HepG2 (cell line): ENCODE measurements at regions not wholly inside any gene's neighbourhood (a gene's known extent, or its start where the extent isn't known, plus 50 kb on each side); places are given as distances from the start of the nearest gene placed in this dataset.

Experiments used
- ATAC-seq: fragments of 200-7000 bp; cut with Tn5 transposase; 3 replicates; pipeline ENCODE4 v1.9.1; 2020; ENCODE audit warnings: mild to moderate bottlenecking, moderate library complexity
- BruUV-seq: library from RNA; stranded (reverse); fragments of 400-500 nt; replicated peaks from 2 replicates; lab custom pipeline; 2021; lab: Mats Ljungman, UMichigan
- CTCF ChIA-PET: fragments of 300-600 bp; formaldehyde crosslinking; extraction: SDS; loops from one replicate; lab custom pipeline; 2021; ENCODE audit warnings: low total read pairs, inconsistent platforms, low intra/inter-chr PET ratio; lab: Yijun Ruan, JAX
- POLR2A ChIA-PET: fragments of 350-600 bp; sonication (Branson Sonifier 250); formaldehyde crosslinking; loops from one replicate; lab custom pipeline; 2020; ENCODE audit warnings: antibody characterized with exemption, inconsistent platforms; lab: Yijun Ruan, JAX
- DNase-seq: peaks from one replicate; pipeline ENCODE4 v3.0.0-alpha.2; 2015; ENCODE audit warnings: low spot score
- FAIRE-seq: peaks from 3 replicates; lab custom pipeline; 2011; peaks lifted over from hg19 to GRCh38; lab: Jason Lieb, UNC
- H2AFZ ChIP-seq: one replicate; pipeline ENCODE4 v1.6.1; 2011; ENCODE audit warnings: low read length, inconsistent platforms
- H3K27ac ChIP-seq: fragments of 300-600 bp; 3 replicates; pipeline ENCODE4 v1.8.0; 2011; ENCODE audit warnings: mixed run types, mild to moderate bottlenecking, mixed read lengths, low read length, inconsistent platforms; ENCODE audit not compliant: insufficient read depth; ENCODE audit errors: extremely low read length
- H3K27me3 ChIP-seq, 2 experiments: fragments of 200-600 bp in 1 of 2; 2 replicates in 1 of 2; 3 replicates in 1 of 2; pipeline versions ENCODE4 v1.6.0 to v1.8.0; 2011; ENCODE audit warnings: low read length in 2 of 2, mild to moderate bottlenecking in 2 of 2, moderate library complexity in 2 of 2, inconsistent platforms in 1 of 2; ENCODE audit not compliant: insufficient read depth in 2 of 2, control insufficient read depth in 1 of 2
- H3K36me3 ChIP-seq, 2 experiments: fragments of 200-600 bp in 1 of 2; replicated peaks in 1 of 2; 2 replicates in 1 of 2; 3 replicates in 1 of 2; pipeline versions ENCODE4 v1.5.1 to v1.8.0; 2011; ENCODE audit warnings: low read length in 2 of 2, inconsistent platforms in 1 of 2; ENCODE audit not compliant: insufficient read depth in 2 of 2, control insufficient read depth in 1 of 2
- H3K4me1 ChIP-seq: 2 replicates; pipeline ENCODE4 v1.5.1; 2012; ENCODE audit warnings: low read length, inconsistent platforms; ENCODE audit not compliant: insufficient read depth
- H3K4me2 ChIP-seq: 2 replicates; pipeline ENCODE4 v1.6.0; 2011; ENCODE audit warnings: low read depth, low read length, inconsistent platforms
- H3K4me3 ChIP-seq, 3 experiments: fragments of 200-600 bp in 1 of 3; sonication (generic), shearing (Covaris generic) in 1 of 3; replicated peaks in 1 of 3; 2 replicates each; pipeline ENCODE4 v1.5.1; 2011 to 2016; ENCODE audit warnings: low read length in 3 of 3, inconsistent platforms in 2 of 3, low read depth in 2 of 3, mild to moderate bottlenecking in 2 of 3, control low read depth in 1 of 3, mixed read lengths in 1 of 3; ENCODE audit not compliant: insufficient read depth in 1 of 3
- H3K79me2 ChIP-seq: one replicate; pipeline ENCODE4 v1.6.1; 2011; ENCODE audit warnings: low read length, inconsistent platforms; ENCODE audit not compliant: insufficient read depth
- H3K9ac ChIP-seq: 2 replicates; pipeline ENCODE4 v1.6.0; 2011; ENCODE audit warnings: mild to moderate bottlenecking, low read depth, low read length, inconsistent platforms; ENCODE audit not compliant: insufficient read depth
- H3K9me3 ChIP-seq: 2 replicates; pipeline ENCODE4 v1.5.1; 2012; ENCODE audit warnings: mild to moderate bottlenecking, low read length
- H4K20me1 ChIP-seq: 2 replicates; pipeline ENCODE4 v1.6.0; 2011; ENCODE audit warnings: inconsistent platforms, mild to moderate bottlenecking, low read length, moderate library complexity; ENCODE audit not compliant: insufficient read depth
- CEBPB ChIP-seq: IDR thresholded peaks from 2 replicates; pipeline ENCODE4 v1.6.1; 2011; ENCODE audit warnings: low read depth, low read length, improper control_type of control experiment, borderline replicate concordance
- GATAD1 ChIP-seq: IDR thresholded peaks from 2 replicates; pipeline ENCODE4 v1.6.1; 2016; ENCODE audit warnings: missing genetic modification reagents, missing compliant biosample characterization
- MTA3 ChIP-seq: sonication (generic); formaldehyde crosslinking; IDR thresholded peaks from 2 replicates; pipeline ENCODE4 v1.4.0; 2020; ENCODE audit warnings: missing genetic modification reagents
- NR2F6 ChIP-seq, 2 experiments: IDR thresholded peaks; 2 replicates each; pipeline ENCODE4 v1.6.1; 2016; ENCODE audit warnings: antibody characterized with exemption in 1 of 2, mild to moderate bottlenecking in 1 of 2
- SIN3A ChIP-seq: IDR thresholded peaks from 2 replicates; pipeline ENCODE4 v1.6.1; 2011; ENCODE audit warnings: low read depth, mild to moderate bottlenecking, control low read depth, low read length, borderline replicate concordance
- TMF1 ChIP-seq: sonication (generic); formaldehyde crosslinking; IDR thresholded peaks from 2 replicates; pipeline ENCODE4 v1.8.1; 2022; ENCODE audit warnings: low read depth, missing genetic modification reagents
- ZNF260 ChIP-seq: sonication (generic); formaldehyde crosslinking; IDR thresholded peaks from 2 replicates; pipeline ENCODE4 v1.4.0; 2020; ENCODE audit warnings: missing genetic modification reagents, low read depth, mild to moderate bottlenecking, borderline replicate concordance
- ZNF788 ChIP-seq: sonication (generic); formaldehyde crosslinking; IDR thresholded peaks from 2 replicates; pipeline ENCODE4 v1.5.0; 2020; ENCODE audit warnings: mild to moderate bottlenecking, missing genetic modification reagents, borderline replicate concordance
- WGBS: methylation state at CpG from one replicate; pipeline ENCODE4 v1.1.6; 2017; ENCODE audit warnings: low lambda C conversion rate; 5-methylcytosine and 5-hydroxymethylcytosine counted together
- in situ Hi-C: cut with HindIII; loops from 2 replicates; pipeline ENCODE4 v1.10.0; 2017; ENCODE audit warnings: low pct_unique_long_range_greater_than_20kb; ENCODE audit not compliant: extremely low pct_ligation_motif_present
- intact Hi-C: fragments of 100-400 bp; cut with micrococcal nuclease; formaldehyde crosslinking; loops from one replicate; pipeline ENCODE4 v1.10.0; 2022; ENCODE audit not compliant: unreplicated experiment
- TF ChIP-seq, protein P1 (sequence below): sonication (generic); formaldehyde crosslinking; IDR thresholded peaks from 2 replicates; pipeline ENCODE4 v1.5.1; 2020; ENCODE audit warnings: missing genetic modification reagents, mild to moderate bottlenecking, borderline replicate concordance
- TF ChIP-seq, protein P2 (sequence below): sonication (generic); formaldehyde crosslinking; IDR thresholded peaks from 2 replicates; pipeline ENCODE4 v1.8.1; 2023; ENCODE audit warnings: mild to moderate bottlenecking, missing genetic modification reagents
- TF ChIP-seq, protein P3 (sequence below): sonication (generic); formaldehyde crosslinking; IDR thresholded peaks from 2 replicates; pipeline ENCODE4 v1.5.1; 2020; ENCODE audit warnings: mild to moderate bottlenecking, missing genetic modification reagents, moderate library complexity
- TF ChIP-seq, protein P4 (sequence below): sonication (generic); formaldehyde crosslinking; conservative IDR thresholded peaks from 2 replicates; pipeline ENCODE4 v1.8.1; 2023; ENCODE audit warnings: missing genetic modification reagents

DNA sequence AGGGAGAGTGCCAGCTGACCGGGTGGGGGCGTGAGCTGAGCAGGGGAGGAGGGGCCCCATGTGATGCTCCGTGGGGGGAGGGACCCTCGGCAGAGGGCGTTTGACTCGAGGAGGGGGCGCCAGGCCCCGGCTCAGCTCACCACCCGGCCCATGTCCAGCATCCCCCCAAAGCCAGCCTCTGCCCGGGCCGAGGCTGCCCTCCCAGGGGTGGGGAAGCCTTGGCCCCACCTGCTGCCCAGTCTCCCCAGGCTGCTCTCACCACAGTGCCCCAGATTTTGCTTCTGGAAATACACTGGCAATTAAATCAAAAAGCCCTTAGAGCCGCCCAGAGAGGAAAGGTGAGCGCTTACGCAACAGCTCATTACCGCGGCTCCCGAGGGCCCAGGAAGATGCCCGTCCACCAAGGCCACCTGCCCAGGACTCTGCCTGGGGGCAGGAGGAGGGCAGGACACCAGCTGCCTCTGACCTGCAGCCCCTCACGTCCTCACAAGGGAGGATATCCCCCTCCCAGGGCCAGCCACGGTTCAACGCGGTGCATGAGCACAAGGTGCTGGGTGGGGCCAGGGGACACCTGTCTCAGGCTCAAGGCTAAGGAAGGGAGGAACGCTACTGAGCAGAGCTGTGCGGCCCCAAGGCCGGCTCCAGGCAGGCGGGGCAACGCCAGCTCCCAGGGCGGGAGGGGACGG is 70.0 kb upstream of the INPP5A start:
- Histone ChIP-seq H3K27ac (no peak overlapping the region), H3K27me3 (peaks cover 28 to 76% of the 10 kb centered on the region in 2 experiments; a peak in 4 of 5 replicates), H4K20me1 (no peaks in the 10 kb centered on the region), H3K79me2 (no peaks in the 10 kb centered on the region), H3K36me3 (no peaks in the 10 kb centered on the region), H3K4me3 (peak overlapping the region in 1 of 3 experiments; percentile 7; a peak in 1 of 6 replicates), H3K4me1 (peaks cover 17% of the 10 kb centered on the region), H3K4me2 (no peak overlapping the region; the same call in 1 of the 2 replicates), H2AFZ (no peak overlapping the region), H3K9ac (no peak overlapping the region), H3K9me3 (no peaks in the 10 kb centered on the region)
- in situ Hi-C loops (no loop called here), intact Hi-C loops (no loop called here)
- POLR2A ChIA-PET, result interaction anchor here (0.6 to 1.1 kb wide), 2 partner anchors 52 to 101 kb away, joined by 3 read pairs; no protein-coding TSS in a partner anchor
- BruUV-seq, result no TSS peak
- no peak for DNase-seq
- 5% methylated on average over 17 of the region's 29 CpGs for WGBS
- FAIRE-seq, result no peak
- no peak for ATAC-seq
- CTCF ChIA-PET, result no interaction called here
- no peak for TF ChIP-seq SIN3A
- TF ChIP-seq, protein P1, sequence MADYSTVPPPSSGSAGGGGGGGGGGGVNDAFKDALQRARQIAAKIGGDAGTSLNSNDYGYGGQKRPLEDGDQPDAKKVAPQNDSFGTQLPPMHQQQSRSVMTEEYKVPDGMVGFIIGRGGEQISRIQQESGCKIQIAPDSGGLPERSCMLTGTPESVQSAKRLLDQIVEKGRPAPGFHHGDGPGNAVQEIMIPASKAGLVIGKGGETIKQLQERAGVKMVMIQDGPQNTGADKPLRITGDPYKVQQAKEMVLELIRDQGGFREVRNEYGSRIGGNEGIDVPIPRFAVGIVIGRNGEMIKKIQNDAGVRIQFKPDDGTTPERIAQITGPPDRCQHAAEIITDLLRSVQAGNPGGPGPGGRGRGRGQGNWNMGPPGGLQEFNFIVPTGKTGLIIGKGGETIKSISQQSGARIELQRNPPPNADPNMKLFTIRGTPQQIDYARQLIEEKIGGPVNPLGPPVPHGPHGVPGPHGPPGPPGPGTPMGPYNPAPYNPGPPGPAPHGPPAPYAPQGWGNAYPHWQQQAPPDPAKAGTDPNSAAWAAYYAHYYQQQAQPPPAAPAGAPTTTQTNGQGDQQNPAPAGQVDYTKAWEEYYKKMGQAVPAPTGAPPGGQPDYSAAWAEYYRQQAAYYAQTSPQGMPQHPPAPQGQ (CRISPR knock-in tag), result no peak
- peak; percentile 85 for TF ChIP-seq CEBPB
- no peak for TF ChIP-seq TMF1
- TF ChIP-seq, protein P2, sequence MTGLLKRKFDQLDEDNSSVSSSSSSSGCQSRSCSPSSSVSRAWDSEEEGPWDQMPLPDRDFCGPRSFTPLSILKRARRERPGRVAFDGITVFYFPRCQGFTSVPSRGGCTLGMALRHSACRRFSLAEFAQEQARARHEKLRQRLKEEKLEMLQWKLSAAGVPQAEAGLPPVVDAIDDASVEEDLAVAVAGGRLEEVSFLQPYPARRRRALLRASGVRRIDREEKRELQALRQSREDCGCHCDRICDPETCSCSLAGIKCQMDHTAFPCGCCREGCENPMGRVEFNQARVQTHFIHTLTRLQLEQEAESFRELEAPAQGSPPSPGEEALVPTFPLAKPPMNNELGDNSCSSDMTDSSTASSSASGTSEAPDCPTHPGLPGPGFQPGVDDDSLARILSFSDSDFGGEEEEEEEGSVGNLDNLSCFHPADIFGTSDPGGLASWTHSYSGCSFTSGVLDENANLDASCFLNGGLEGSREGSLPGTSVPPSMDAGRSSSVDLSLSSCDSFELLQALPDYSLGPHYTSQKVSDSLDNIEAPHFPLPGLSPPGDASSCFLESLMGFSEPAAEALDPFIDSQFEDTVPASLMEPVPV, result no peak
- no peak for TF ChIP-seq ZNF788 (CRISPR knock-in tag)
- no peak for TF ChIP-seq NR2F6 (IDR thresholded peaks at IDR 0.05)
- TF ChIP-seq NR2F6 (CRISPR knock-in tag; IDR thresholded peaks at IDR 0.05), result no peak
- TF ChIP-seq, protein P3, sequence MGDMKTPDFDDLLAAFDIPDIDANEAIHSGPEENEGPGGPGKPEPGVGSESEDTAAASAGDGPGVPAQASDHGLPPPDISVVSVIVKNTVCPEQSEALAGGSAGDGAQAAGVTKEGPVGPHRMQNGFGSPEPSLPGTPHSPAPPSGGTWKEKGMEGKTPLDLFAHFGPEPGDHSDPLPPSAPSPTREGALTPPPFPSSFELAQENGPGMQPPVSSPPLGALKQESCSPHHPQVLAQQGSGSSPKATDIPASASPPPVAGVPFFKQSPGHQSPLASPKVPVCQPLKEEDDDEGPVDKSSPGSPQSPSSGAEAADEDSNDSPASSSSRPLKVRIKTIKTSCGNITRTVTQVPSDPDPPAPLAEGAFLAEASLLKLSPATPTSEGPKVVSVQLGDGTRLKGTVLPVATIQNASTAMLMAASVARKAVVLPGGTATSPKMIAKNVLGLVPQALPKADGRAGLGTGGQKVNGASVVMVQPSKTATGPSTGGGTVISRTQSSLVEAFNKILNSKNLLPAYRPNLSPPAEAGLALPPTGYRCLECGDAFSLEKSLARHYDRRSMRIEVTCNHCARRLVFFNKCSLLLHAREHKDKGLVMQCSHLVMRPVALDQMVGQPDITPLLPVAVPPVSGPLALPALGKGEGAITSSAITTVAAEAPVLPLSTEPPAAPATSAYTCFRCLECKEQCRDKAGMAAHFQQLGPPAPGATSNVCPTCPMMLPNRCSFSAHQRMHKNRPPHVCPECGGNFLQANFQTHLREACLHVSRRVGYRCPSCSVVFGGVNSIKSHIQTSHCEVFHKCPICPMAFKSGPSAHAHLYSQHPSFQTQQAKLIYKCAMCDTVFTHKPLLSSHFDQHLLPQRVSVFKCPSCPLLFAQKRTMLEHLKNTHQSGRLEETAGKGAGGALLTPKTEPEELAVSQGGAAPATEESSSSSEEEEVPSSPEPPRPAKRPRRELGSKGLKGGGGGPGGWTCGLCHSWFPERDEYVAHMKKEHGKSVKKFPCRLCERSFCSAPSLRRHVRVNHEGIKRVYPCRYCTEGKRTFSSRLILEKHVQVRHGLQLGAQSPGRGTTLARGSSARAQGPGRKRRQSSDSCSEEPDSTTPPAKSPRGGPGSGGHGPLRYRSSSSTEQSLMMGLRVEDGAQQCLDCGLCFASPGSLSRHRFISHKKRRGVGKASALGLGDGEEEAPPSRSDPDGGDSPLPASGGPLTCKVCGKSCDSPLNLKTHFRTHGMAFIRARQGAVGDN, result 0 out of 2 replicates have a peak, but pooled peaks have one; percentile 12
- no peak for TF ChIP-seq MTA3
- TF ChIP-seq ZNF260 (CRISPR knock-in tag), result no peak
- TF ChIP-seq, protein P4, sequence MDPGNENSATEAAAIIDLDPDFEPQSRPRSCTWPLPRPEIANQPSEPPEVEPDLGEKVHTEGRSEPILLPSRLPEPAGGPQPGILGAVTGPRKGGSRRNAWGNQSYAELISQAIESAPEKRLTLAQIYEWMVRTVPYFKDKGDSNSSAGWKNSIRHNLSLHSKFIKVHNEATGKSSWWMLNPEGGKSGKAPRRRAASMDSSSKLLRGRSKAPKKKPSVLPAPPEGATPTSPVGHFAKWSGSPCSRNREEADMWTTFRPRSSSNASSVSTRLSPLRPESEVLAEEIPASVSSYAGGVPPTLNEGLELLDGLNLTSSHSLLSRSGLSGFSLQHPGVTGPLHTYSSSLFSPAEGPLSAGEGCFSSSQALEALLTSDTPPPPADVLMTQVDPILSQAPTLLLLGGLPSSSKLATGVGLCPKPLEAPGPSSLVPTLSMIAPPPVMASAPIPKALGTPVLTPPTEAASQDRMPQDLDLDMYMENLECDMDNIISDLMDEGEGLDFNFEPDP (CRISPR knock-in tag), result no peak
- TF ChIP-seq GATAD1, result no peak
